Stimulated activated CD4-positive, alpha-beta T cell treated with anti-CD3 and anti-CD28 coated beads, Interleukin-15, amount 100 ng/mL, for 24 hours (primary cell): ENCODE measurements at regions not wholly inside any gene's neighbourhood (a gene's known extent, or its start where the extent isn't known, plus 50 kb on each side); places are given as distances from the start of the nearest gene placed in this dataset.

Experiments used
- DNase-seq: peaks from one replicate; pipeline ENCODE4 v3.0.0-alpha.2; 2020

DNA sequence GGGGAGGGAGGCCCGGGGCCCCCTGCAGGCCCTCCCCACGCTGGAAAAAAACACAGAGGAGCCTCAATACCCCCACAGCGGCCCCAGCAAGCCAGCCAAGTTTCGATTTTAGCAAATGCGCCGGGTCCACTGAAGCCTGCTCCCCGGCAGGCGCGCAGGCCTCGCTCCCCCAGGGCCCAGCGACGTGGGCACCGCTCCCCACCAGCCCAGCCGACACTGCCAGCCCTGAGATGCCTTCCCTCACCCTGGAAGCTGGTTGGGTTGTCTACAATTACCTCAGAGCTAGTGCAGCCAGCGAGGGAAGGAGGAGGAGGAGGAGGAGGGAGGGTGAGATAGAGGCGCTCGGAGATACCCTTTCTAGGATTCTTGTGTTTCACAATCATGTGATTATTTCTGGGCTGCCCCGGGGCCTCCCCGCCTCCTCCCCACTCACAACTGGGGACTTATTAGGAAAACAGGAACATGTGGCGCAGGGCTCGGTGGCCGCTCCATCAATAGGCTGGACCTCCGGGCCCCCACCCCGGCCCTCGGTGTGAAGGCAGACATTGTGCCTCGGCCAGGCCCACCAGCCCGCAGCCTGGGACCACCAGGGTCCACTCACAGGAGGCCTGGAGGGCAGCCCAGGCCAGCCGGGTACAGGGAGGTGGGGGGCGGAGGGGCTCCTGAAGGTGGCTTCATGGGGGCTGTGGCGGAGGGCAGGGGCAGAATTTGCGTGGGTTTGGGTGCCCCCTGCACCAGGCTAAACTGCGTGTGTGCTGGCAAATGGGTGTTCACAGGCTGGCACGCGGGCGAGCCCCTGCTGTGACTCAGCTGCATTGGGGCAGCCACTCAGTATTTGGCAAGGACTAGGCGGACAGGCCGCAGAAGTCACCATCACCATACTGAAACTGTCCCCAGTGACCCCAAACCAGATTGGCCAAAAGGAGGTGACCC is 109.9 kb downstream of the NCOR2 start:
- DNase-seq, result peak; percentile 65

DNA sequence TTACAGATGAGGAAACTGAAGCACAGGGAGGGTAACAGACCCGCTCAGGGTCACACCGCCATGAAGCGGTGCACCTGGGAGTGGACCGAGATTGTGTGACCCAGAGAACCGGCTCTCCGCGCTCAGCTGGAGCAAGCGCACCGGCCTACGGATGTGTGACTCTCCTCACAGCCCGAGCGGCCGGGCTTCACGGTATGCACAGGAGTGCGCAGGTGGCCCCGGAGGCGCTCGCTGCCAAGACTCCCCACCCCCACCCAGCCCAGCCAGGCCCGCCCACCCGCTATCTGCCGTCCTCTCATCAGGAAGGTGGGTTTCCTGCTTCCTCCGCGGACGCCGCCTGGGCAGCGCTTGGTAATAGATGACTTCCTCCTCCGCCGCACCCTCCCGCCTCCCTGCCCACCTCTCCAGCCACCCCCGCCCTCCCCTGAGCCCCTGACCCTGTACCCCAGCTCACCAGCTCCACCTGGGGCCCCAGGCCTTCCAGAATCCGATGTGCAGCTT is 110.7 kb downstream of the NCOR2 start:
- peak; percentile 46 for DNase-seq

DNA sequence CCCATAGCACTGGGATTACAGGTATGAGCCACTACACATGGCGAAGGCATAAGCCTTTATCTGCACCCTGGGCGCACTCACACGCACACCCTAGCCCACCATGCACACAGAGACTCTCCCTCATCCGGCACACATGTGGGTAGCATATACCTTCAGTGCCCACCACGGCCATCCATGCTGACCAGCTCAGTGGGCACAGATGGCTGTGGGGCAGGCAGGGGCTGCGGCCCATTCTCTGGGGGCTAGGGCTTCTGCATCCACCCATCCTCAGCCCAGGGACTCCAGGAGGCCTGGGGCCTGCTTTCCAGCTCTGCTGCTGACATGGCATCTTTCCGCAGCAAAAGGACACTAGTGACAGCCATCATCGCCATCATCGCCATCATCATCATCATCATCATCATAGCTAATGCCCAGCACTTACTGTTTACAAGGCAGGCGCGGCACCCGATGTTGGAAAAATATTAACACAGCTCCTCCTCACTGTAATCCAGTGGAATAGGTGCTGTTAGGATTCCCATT is 111.2 kb downstream of the NCOR2 start:
- no peak for DNase-seq

DNA sequence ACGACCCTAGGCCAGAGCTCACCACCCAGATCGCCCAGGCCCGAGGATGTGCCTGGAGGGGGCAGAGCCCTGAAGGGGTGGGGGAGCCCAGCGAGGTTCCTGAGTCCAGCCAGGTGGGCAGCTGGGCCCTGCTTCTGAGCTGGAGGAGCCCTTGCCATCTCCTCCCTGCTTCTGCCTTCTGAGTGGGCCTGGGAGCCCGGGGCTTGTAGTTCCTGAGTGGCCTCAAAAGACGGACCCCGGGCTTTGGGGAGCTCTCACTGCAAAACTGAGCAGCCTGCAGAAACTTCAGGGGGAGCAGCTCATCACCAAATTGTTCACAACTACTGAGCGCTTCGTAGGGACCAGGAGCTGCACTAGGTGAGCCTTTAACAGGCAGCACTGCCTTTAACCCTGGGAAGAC is 112.1 kb downstream of the NCOR2 start:
- DNase-seq, result no peak

- DNase-seq, result no peak
These were observed 112.7 kb downstream of the NCOR2 start for GRCh38 chr12:124454735-124455134.

DNA sequence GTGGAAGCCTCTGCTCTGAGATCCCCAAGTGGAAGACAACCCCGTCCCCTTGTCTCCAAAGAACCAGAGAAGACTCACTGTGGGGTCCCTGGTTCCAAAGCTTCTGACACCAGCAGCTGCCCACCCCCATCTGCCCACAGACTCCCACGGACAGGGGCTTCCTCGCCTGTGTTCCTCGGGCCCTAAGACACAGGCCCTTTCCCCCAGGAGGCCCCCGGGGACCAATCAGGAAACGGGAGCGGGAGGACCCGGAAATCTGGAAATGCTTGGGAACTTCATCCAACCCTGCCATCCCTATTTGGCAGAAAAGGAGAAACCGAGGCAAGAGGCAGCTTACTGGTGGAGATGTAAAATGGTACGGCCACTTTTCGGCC is 113.1 kb downstream of the NCOR2 start:
- DNase-seq, result no peak

DNA sequence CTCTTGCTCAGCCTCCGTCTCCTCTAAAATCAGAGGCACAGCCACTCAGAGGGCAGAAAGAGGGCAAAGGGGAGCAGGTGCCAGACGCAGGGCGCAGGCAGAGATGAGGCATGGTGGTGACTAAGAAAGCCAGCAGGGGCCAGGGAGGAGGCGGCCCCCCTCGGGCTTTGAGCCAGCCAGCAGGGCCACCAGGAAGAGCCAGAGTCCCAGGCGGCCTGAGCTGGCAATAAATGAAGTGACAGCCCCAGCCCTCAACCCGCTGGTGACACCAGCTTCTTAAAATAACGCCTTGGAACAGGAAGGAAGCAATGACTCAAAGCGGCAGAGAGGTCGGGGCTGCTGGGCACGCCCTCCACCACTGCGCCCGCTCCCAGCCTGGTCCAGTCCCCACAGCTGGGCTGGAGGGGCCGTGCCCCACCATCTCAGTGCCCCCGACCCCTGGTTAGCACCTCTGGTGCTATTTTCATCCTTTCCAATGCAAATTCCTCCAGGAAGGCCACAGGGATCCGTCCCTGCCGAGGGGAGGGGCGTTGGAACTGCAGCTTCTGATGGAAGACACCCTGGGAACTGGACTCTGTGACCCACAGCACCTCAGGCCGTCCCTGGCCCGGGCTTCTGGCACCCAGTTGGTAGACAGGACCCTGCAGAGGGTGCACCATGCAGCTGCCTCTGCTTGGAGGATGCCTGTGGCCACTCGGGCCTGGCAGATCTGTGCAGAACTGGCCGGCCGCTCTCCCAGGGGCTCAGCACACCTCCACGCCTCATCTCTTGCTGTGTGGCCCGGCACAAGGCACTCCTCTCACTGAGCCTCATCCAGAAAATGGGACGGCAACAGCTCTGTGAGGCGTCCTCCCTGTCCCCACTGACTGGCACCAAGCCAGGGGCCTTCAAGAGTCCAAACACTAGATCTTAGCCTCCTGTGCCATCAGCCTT is 113.7 kb downstream of the NCOR2 start:
- DNase-seq, result peak; percentile 88

GRCh38 chr12:124452576-124453331 is 114.7 kb downstream of the NCOR2 start:
- DNase-seq, result no peak

DNA sequence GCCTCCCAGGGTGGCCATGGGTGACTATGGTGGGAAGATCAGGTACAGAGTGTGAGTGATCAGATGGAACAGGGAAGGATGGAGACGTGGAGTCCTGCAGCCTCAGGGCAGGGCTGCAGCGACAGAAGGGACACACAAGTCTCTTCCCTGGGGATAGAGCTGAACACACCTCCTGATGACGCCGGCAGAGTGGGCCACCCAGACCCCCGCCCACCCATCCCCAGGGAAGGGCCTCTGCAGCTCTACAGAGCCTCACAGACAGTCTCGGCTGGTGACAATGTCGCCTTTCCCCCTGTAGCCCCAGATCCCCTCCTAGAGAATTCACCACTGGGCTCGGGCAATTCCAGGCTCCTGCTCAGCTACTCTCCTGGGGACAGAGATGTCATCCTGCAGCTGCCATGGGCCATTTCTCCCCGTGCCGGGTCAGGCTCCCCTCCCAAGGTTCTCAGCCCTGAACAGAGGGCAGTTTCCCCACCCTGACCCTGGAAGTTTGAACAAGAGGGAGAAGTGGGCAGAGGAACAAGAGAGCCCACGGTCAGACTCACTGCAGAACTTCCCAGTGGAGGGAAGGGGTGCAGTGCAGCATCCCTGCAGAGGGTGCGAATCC is 115.7 kb downstream of the NCOR2 start:
- no peak for DNase-seq

DNA sequence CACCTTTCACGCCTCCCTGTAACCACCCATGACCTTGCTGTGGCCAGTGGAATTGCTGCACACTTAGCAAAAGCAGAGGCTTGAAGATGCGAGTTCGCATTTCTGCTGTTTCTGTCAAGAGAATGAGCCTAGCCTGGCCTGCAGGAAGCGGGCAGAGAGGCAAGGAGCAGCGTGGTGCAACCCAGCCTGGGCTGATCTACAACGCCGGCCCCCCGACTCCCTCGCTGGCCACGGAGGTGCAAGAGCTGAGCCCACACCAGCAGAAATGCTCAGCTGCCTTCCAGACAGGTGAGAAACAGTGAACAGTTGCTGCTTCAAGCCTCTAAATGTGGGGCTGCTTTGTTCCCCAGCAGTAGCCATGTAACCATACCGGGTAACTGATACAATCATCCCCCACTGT is 116.4 kb downstream of the NCOR2 start:
- DNase-seq, result no peak

DNA sequence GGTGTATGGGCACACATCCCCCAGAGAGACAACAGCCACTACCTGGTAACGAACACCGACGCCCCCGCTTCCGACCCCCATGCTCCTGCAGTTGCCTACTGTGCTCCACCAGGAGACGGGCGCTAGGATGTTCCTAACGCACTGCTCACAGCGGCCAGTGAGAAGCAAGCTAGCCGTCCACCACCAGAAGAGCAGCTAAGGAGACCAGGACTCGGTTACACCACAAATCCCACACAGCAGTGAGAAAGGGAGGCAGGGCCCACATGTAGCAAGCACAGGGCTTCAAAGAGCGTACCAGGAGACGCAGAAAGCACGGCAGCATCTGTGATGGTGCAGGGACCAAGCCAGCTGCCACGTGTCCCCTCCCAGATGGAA is 117.0 kb downstream of the NCOR2 start:
- no peak for DNase-seq

GRCh38 chr12:124449623-124450375 is 117.6 kb downstream of the NCOR2 start:
- DNase-seq, result no peak

- DNase-seq, result no peak
These were observed 118.3 kb downstream of the NCOR2 start for GRCh38 chr12:124448955-124449622.

DNA sequence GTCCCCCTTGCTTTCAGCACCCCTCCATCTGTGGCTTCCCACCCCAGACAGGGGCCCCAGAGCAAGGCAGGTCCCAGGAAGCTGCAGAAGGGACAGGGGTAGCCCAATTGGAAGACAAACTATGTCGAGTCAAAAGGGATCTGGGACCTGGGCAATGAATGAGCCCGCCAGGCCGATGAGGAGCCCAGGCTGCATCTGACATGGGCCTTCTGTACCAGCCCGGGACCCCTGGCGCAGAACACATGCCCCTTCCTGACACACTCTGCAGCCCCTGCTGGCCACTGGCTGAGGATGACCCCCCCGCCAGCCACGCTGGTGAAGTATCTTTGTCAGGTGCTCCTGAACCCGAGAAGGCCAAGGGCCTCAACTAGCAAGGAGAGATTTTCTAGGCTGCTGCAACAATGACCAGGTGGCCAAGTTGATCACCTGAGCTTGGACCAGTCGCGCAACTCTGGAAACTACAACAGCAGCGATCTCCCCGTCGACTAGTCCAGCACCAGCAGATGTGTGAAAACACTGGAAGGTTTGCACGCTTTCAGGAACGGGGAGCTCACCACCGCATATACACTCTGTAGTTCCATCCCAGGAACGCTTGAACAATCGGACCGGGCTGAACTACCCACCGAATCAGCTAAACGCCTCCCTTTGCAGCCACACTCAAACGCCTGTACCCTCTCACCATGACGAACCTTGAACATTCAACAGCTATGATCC is 119.0 kb downstream of the NCOR2 start:
- no peak for DNase-seq

DNA sequence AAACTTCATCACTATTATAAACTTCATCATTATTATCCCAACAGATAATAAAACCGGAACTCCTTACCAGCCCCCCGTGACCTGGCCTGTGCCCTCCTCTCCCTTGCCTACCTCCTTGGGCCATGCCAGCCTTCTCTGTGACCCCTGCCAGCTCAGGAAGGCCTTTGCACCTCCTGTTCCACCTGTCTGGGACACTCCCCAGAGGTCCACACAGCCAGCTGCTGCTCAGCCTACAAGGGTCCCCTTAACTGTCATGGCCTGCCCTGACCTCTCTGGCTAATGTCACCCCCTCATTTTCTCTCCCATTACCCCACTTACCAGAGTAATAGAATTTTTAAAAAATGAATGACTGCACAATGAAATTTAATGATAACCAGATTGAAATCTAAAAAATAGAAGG is 121.0 kb downstream of the NCOR2 start:
- no peak for DNase-seq

DNA sequence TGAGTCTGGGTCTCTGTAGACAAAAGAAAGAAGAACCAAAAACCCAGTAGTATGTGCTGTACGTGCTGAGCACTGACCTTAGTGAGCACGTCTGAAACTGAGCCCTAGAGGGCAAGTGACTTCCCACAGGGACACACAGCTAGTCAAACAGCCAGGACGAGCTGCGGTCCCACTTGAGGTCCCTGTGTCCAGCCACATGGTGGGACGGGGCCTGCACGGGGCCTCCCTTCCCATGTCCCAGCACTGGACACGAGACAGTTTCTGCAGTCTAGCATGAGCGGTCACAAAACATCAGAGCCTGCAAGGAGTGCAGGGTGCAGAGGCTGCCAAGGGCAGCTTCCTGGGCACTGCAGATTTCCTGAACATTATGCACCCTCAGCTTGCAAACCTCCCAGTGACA is 121.6 kb downstream of the NCOR2 start:
- no peak for DNase-seq

DNA sequence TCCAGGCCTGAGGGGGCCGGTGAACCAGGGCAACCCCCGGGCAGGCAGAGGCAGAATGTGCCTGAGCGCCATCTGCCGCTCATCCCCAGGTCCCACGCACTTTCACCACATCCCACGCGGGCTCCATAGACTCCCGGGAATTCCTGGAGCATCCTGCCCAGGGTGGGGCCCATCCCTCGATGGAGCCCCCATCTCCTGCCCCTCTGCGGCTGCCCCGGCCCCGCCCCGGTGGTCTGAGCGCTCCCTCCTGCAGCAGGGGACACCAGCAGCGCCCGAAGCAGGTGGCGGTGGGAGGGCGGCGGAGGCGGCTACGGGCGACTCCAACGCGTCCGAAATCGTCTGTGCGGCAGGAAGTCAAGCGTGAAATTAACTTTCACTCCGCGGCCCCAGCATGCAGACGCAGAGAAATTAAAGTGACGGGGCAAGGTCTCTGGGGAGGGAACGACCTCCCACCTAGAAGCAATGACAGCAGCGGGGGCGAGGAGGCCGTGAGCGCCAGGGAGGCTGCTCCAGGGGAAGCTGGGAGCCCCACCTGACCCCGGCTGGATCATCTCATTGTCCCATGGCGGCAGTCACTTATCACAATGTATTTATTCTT is 122.2 kb downstream of the NCOR2 start:
- DNase-seq, result no peak

DNA sequence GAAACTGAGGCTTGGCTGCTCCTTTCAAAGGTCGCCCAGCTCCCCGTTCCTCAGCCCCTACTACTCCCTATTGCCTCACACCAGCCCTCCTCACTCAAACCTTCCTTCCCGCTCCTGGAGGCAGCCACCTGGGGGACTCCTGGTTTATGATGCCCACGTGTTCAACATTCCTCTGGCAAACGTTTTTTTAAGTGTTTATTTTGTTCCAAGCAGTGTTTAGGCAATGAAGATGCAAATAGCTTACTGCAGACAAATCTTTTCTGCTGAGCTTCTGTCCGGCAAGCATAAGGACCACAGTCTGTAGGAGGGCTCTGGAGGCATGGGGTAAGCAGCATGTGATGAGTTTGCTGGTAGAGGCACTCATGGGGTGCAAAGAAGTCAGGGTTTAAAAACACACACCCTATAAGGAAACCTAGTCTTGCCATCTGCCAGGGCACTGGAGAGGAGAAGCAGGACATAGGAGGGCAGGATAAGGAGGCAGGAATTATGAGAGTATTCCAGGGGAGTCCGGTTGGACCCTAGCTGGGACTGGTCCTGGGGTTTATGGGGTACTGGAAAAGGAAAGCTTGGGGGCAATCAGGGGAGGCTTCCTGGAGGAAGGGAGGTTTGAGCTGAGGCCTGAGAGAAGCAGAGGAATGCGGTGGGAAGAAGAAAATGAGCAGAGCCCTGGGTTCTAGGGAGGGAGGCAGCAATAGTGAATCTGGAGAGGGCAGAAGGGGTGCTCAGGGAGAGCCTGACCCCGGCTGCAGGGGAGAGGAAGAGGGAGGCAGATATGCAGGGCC is 123.3 kb downstream of the NCOR2 start:
- DNase-seq, result no peak
